ENCODE measurements at regions not wholly inside any gene's neighbourhood (a gene's known extent, or its start where the extent isn't known, plus 50 kb on each side); places are given as distances from the start of the nearest gene placed in this dataset.

DNA sequence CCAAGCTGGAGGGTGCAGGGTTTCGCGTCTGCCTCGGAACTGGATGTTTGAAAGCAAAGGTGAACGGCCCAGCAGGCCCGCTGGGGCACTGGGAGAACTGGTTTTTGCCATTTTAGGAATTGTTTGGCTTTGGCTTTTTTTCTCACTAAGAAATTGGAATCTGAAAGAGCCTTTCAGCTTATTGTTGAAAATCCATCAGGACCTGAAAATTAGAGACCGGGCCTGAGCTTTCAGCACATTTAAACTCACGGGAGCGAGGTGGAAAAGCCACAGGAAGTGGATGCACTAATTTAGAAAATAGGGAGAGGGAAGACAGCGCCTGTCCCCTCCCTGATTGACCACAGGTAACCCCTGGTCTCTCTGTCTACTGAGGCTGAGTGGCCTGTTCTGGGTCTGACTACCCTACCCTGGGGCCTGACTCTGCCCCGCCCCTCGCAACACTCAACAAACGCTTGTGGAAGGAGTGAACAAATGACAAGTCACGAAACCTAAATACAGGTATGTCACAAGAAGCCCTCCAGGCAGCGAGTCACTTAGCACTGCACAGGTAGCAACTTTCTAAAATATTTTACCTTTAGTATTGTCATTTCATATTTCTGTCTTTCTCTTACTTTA is 100.3 kb upstream of the MBOAT2 start:
- DNase-seq = no peak

GRCh38 chr2:9102861-9103662 is 99.6 kb upstream of the MBOAT2 start:
- no peak for DNase-seq

- DNase-seq = no peak
Observed at GRCh38 chr2:9101763-9102425, 98.4 kb upstream of the MBOAT2 start.

DNA sequence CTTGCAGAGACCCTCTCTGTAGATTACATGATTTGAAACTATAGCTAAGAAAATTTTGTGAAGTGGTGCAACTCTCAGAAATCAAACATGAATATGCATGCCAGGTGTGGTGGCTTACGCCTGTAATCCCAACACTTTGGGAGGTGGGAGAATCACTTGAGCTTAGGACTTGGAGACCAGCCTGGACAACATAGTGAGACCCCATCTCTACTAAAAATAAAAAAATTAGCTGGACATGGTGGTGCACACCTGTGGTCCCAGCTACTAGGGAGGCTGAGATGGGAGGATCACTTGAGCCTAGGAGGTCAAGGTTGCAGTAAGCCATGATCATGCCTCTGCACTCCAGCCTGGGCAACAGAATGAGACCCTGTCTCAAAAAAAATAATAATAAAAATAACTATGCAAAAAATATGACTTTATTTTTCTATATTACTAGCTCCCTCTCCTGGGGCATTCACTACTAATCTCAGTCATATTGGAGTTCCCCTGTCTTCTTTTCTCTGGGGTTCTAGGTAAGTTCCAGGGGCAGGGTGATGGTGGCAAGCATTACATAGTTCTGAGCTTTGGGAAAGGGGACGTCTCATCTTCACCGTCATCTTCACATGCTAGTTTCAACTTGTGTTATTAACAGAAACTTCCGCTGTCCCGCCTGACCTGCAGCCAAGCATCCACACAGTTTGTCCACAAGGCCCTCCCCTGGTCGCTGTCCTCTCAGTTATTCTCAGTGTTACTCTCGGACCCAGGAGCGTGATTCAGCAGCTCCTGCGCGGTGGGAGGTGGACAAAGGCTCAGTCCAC is 96.8 kb upstream of the MBOAT2 start:
- DNase-seq = no peak

- DNase-seq = no peak
Observed at GRCh38 chr2:9099341-9099751, 95.9 kb upstream of the MBOAT2 start.

- no peak for DNase-seq
Observed at GRCh38 chr2:9097892-9098291, 94.4 kb upstream of the MBOAT2 start.

GRCh38 chr2:9097239-9097638 is 93.8 kb upstream of the MBOAT2 start:
- DNase-seq = no peak

DNA sequence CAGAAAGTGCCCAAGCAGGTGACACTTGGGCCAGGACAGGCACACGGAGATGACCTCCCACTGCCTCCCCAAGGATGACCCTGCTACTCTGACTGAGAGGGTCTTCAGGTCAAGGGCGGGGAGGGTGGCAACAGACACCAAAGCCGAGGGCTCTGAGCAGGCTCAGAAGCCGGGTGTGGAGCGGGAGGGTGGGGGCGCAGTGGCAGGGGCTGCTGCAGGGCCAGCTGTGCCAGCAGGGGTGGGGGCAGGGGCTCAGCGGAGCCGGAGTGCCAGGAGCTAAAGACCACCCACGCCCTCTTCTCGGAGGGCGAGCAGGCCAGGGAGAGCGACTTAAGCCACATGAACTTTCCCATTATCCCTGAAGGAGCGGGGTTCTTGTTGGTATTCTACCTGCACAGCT is 93.3 kb upstream of the MBOAT2 start:
- no peak for DNase-seq

DNA sequence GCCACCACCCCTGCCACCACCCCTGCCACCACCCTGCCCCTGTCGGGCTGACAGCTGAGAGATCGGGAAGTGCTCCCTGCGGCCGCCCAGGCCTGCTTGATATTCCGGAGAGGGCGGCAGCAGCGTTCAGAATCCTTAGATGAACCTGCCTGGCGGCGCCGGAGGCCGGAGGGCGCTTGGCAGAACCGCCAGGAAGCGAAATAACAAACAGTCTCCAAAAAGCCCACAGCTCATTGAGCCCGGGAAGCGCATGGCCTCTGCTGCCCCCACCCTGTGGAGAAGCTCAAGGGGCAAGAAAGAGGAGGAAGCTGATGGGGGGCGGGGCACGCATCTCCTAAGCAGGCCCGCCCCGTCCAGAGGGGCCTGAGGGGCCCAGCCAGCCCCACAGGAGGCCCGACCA is 92.2 kb upstream of the MBOAT2 start:
- DNase-seq = peak; percentile 15

DNA sequence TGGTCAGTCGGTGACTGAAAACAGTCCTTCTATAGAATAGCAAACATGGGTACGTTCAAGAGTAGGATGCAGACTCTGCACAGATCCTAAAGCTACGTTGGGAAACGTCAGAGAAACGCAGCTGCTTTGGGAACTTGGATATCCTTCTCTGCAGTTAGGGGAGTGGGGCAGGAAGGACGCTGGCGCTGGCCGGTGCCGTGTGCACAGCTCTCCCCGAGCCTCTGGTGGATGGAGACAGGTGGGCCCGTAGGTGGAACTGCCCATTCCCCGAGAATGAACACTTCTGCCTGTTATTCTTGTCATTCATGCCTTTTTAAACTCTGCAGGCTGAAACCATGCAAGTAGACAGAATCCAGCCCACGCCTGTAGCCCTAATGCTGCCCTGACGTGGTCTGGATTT is 91.7 kb upstream of the MBOAT2 start:
- DNase-seq = no peak

DNA sequence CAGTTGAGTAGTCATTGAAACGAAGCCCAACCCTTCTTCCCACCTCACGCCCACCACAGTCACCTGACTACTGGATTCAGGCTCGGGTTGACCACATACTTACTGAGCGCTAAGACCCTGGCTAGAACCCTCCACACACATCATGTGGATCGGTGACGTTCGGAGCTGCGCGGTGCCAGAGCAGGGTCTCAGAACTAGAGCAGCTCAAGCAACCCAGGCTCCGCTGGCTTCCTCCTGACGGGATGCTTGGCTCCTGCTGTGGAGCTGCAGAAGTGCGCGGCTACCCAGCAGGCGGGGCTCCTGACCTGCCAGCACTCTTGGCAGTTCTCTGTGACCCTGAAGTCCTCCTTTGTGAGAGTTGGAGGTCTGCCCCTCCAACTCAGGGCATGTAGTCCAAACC is 90.6 kb upstream of the MBOAT2 start:
- DNase-seq = no peak

DNA sequence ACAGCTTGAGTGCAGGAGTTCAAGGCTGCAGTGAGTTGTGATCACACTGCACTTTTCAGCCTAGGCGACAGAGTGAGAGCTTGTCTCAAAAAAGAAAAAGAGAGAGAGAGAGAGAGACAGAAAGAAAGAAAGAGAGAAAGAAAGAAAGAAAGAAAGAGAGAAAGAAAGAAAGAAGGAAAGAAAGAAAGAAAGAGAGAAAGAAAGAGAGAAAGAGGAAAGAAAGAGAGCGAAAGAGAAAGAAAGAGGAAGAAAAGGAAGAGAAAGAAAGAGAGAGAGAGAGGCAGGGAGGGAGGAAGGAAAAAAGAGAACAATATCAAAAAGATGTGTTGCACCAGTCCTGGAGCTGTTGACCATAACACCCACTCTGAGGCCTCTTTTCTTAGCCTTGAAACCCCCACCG is 89.8 kb upstream of the MBOAT2 start:
- DNase-seq = no peak

DNA sequence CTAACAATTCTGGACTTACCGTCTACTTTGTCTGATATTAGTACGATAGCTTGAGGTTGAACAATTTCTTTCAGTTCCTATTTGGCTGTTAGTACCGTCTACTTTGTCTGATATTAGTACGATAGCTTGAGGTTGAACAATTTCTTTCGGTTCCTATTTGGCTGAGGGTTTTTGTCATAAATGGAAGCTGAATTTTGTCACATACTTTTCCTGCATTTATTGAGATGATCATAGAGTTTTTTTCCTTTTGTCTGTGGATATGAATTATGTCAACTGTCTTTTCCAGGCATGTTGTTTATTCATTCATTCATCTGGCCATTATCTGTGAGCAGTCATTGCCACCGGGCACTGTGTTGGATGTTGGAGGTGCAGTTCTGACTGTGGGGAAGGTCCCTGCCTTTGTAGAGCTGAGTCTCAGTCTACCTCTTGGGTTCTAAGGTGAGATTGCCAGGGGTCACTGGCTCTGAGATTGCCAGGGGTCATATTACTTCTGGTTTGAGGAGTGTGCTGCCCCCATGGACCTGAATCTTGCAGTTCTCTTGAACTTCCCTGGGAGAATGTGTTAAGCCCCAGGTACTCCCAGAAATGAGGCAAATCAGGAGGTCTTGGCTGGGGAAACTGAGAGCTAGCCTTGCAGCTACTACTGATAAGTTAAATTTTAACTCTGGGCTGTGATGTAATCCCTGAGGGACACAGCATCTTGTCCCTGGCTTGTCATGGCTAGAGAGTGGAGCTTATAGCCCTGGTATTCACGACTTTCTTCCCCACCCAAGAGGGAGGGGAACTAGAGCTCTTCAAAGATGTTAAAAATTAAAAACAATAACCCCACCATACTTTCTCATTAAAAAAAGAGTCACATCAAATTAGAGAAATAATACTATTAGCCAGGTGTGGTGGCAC is 89.1 kb upstream of the MBOAT2 start:
- no peak for DNase-seq

DNA sequence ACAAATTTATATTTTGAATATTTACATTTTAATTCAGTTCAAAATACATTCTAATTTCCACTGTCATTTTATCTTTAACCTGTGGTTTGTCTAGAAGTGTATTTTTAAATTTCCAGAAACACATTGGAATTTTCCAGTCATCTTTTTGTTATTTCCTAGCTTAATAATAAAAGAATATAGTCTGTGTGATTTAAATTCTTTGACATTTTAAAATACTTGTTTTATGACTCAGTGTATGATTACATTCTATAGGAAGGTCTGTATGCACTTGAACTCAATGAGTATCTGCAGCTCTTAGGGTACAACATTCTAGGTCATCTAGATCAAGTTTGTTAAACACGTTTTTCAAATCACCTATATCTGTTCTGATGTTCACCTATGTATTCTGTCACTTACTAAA is 88.3 kb upstream of the MBOAT2 start:
- no peak for DNase-seq

DNA sequence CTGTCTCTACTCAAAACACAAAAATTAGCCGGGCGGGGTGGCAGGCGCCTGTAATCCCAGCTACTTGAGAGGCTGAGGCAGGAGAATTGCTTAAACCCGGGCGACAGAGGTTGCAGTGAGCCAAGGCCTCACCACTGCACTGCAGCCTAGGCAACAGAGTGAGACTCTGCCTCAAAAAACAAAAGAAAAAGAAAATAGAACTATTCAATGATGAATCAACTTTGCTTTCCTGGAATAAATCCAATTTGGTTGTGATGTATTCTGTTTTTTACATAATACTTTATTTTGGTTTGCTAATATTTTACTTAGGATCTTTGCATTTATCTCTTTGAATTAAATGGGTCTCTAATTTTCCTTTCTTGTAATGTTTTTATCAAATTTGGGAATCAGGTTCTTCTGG is 86.3 kb upstream of the MBOAT2 start:
- no peak for DNase-seq

GRCh38 chr2:9087121-9087681 is 83.7 kb upstream of the MBOAT2 start:
- no peak for DNase-seq

GRCh38 chr2:9086465-9086864 is 83.0 kb upstream of the MBOAT2 start:
- DNase-seq = no peak

- DNase-seq = no peak
Observed at GRCh38 chr2:9085353-9085752, 81.9 kb upstream of the MBOAT2 start.

DNA sequence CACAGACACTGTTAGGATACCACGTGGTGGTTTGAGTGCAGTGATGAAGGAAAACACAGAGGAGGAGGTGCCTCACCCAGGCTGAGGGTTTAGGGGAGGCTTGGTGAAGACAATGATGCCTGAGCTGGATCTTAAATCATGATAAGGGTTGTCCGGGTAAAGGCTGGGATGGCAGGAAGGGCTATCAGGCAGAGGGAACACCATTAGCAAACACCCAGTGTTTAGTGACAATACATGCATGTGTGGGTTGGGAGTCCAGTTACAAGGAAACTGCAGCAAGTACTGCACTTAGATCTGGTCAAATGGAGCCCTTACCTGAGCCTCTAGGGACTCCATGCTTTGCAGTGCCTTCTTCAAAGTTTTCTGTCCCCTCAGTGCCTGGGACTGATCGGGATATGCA is 79.8 kb upstream of the MBOAT2 start:
- DNase-seq = no peak

- DNase-seq = no peak
Observed at GRCh38 chr2:9082158-9082557, 78.7 kb upstream of the MBOAT2 start.

- DNase-seq = no peak
Observed at GRCh38 chr2:9081750-9082149, 78.3 kb upstream of the MBOAT2 start.

DNA sequence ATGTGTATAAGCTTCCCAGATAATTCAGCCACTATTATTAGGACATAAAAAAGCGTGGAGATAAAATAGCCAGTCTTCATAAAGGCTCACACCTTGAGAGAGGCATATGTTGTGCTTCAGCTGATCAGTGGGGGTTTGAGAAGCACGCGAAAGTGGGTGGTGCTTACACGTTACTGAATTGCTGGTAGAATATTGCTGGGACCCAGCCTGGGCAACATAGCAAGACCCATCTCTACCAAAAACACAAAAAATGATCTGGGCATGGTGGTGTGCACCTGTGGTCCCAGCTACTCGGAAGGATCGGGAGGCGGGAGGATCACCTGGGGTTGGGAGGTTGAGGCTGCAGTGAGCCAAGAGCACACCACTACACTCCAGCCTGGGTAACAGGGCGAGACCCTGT is 74.9 kb upstream of the MBOAT2 start:
- no peak for DNase-seq

All from hindlimb muscle (tissue), 1 donor.